Suprapubic skin (tissue), 4 donors: ENCODE measurements at regions not wholly inside any gene's neighbourhood (a gene's known extent, or its start where the extent isn't known, plus 50 kb on each side); places are given as distances from the start of the nearest gene placed in this dataset.

Experiments used
- DNase-seq, 2 donors: peaks; one replicate each; pipeline ENCODE4 v3.0.0-alpha.2; 2019; ENCODE audit warnings: low spot score in 2 of 2
- H3K27ac ChIP-seq: fragments of 200-600 bp; sonication (generic); one replicate; pipeline ENCODE4 v1.5.1; 2019
- H3K27me3 ChIP-seq: fragments of 200-600 bp; sonication (generic); one replicate; pipeline ENCODE4 v1.5.1; 2019
- H3K36me3 ChIP-seq: fragments of 200-600 bp; sonication (generic); one replicate; pipeline ENCODE4 v1.5.1; 2019
- H3K4me1 ChIP-seq: fragments of 200-600 bp; sonication (generic); one replicate; pipeline ENCODE4 v1.5.1; 2019
- H3K4me3 ChIP-seq: fragments of 200-600 bp; sonication (generic); one replicate; pipeline ENCODE4 v1.5.1; 2019; ENCODE audit warnings: mild to moderate bottlenecking
- H3K9me3 ChIP-seq: fragments of 200-600 bp; sonication (generic); one replicate; pipeline ENCODE4 v1.5.1; 2019
- EP300 ChIP-seq: sonication (generic); formaldehyde crosslinking; IDR thresholded peaks from one replicate; pipeline ENCODE4 v1.6.1; 2017; ENCODE audit warnings: antibody characterized with exemption
- POLR2A ChIP-seq, 2 donors: fragments of 450-650 bp; IDR thresholded peaks; one replicate each; pipeline ENCODE4 v1.6.1; 2017; ENCODE audit warnings: antibody characterized with exemption in 2 of 2, mild to moderate bottlenecking in 2 of 2, moderate library complexity in 2 of 2
- POLR2AphosphoS5 ChIP-seq, 3 donors: sonication (generic); formaldehyde crosslinking; IDR thresholded peaks; one replicate each; pipeline ENCODE4 v1.6.1; 2017; ENCODE audit warnings: antibody characterized with exemption in 3 of 3
- WGBS: methylation state at CpG from one replicate; pipeline ENCODE4 v1.1.5; 2018; 5-methylcytosine and 5-hydroxymethylcytosine counted together
- TF ChIP-seq, protein P1 (sequence below), 2 donors: fragments of 200-600 bp in 1 of 2; fragments of 450-650 bp in 1 of 2; sonication (generic) in 1 of 2; IDR thresholded peaks; one replicate each; pipeline ENCODE4 v1.5.1; 2016 to 2019; ENCODE audit warnings: antibody characterized with exemption in 2 of 2, mild to moderate bottlenecking in 1 of 2, moderate library complexity in 1 of 2

DNA sequence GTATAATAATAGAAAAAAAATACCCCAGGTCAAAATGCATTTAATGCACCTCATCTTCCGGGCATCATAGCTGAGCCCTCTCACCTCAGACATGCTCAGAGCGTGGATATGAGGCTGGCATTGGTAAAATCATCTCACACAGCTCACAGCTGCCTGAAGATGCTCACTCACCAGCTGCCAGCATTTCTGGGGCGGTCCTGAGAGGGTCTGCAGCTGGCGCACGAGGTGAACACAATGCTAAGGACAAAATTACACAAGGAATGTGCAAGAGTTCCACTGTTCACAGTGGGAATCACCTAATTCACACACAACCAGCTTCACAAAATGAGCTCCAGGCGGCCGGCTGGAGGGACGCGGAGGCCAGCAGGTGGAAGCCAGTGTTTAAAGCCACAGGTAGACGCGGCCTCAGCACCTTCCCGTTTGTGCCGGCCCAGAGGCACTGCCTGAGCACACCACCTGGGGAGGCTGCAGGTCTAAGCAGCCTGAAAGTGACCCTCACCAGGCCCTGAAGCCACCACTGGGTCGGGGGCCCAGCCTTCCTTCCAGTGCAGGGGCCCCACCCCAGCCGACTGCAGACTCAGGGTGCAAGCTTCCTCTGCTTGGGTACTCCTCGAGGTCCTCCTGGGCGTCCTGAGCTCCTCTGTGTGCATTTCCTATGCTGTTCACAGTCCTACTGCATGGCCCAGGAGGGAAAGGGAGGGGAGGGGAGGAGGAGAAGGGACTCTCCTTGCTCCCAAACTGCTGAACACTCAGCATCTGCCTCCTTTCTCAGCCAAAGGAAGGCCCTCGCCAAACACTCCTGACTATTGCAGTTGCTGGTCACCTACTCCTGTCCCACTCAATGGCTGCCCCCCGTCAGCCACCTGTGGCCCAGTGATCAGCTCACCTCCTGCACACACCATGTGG lies 61.2 kb upstream of the FAM20C start:
- DNase-seq = no peak

DNA sequence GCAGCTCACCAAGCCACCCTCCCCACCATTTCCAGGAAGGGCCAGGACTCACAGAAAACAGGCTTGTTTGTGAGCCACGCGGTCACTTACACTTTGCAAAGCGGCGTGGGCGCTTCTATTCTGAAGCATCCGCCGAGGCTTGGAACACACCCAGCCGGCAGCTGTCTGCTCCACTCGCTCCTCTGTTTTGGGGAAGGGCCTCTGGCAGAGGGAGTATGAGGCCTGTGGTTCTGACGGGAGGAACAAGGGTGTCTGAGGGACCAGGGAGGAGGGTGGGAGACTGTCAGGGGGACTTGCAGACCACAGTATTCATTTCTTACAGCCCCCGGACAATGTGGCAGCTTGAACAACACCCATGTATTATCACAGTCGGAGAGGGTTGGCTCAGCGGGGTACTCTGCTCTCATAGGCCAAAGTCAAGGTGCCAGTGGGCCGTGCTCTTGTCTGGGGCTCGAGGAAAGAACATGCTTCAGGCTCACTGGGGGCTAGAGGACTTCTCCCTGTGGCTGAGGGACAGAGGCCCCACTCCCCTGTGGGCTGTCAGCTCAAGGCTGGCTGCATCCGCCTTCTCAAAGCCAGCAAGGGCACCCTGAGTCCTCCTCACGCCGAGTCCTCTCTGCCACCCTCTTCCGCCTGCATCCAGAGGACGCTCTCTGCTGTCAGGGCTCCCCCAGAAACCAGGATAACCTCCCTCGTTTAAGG lies 60.4 kb upstream of the FAM20C start:
- Histone ChIP-seq H3K4me1 (peaks cover 23% of the 10 kb centered on the region), H3K4me3 (no peak overlapping the region), H3K9me3 (no peaks in the 10 kb centered on the region), H3K27ac (no peak overlapping the region), H3K27me3 (no peaks in the 10 kb centered on the region), H3K36me3 (no peaks in the 10 kb centered on the region)
- WGBS = 63% methylated on average over 15 of the region's 21 CpGs
- no peak for TF ChIP-seq POLR2AphosphoS5 (IDR thresholded peaks at IDR 0.05)
- TF ChIP-seq, protein P1, sequence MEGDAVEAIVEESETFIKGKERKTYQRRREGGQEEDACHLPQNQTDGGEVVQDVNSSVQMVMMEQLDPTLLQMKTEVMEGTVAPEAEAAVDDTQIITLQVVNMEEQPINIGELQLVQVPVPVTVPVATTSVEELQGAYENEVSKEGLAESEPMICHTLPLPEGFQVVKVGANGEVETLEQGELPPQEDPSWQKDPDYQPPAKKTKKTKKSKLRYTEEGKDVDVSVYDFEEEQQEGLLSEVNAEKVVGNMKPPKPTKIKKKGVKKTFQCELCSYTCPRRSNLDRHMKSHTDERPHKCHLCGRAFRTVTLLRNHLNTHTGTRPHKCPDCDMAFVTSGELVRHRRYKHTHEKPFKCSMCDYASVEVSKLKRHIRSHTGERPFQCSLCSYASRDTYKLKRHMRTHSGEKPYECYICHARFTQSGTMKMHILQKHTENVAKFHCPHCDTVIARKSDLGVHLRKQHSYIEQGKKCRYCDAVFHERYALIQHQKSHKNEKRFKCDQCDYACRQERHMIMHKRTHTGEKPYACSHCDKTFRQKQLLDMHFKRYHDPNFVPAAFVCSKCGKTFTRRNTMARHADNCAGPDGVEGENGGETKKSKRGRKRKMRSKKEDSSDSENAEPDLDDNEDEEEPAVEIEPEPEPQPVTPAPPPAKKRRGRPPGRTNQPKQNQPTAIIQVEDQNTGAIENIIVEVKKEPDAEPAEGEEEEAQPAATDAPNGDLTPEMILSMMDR (IDR thresholded peaks at IDR 0.05) = no peak
- no peak for TF ChIP-seq POLR2A (IDR thresholded peaks at IDR 0.05)
- TF ChIP-seq EP300 = no peak
- no peak for DNase-seq

More for the DNA sequence above, 61.2 kb upstream of the FAM20C start:
- TF ChIP-seq POLR2A (IDR thresholded peaks at IDR 0.05) (no peak), POLR2AphosphoS5 (IDR thresholded peaks at IDR 0.05) (no peak), EP300 (no peak)
- TF ChIP-seq, protein P1 (IDR thresholded peaks at IDR 0.05) = no peak
- WGBS = 86% methylated on average over 14 of the region's 19 CpGs
- no peaks in the 10 kb centered on the region for H3K27me3 ChIP-seq
- H3K36me3 ChIP-seq = no peaks in the 10 kb centered on the region
- no peak overlapping the region for H3K4me3 ChIP-seq
- H3K4me1 ChIP-seq = peaks cover 23% of the 10 kb centered on the region
- no peaks in the 10 kb centered on the region for H3K9me3 ChIP-seq
- no peak overlapping the region for H3K27ac ChIP-seq

DNA sequence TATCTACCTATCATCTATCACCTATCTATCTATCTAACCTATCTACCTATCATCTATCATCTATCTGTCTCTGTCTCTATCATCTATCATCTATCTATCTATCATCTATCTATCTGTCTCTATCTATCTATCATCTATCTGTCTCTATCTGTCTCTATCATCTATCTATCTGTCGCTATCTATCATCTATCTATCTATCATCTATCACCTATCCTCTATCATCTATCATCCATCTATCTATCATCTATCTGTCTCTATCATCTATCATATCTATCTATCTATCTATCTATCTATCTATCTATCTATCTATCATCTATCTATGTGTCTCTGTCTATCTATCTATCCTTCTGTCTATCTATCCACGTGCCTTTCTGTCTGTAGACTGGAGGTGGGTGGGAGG lies 59.5 kb upstream of the FAM20C start:
- Histone ChIP-seq H3K27me3 (no peaks in the 10 kb centered on the region), H3K4me1 (peaks cover 23% of the 10 kb centered on the region), H3K27ac (no peak overlapping the region), H3K4me3 (no peak overlapping the region), H3K9me3 (no peaks in the 10 kb centered on the region), H3K36me3 (no peaks in the 10 kb centered on the region)
- 83% methylated on average over 2 of the region's 2 CpGs for WGBS
- no peak for DNase-seq
- TF ChIP-seq EP300 = no peak
- TF ChIP-seq, protein P1 (IDR thresholded peaks at IDR 0.05) = no peak
- no peak for TF ChIP-seq POLR2A (IDR thresholded peaks at IDR 0.05)
- no peak for TF ChIP-seq POLR2AphosphoS5 (IDR thresholded peaks at IDR 0.05)

DNA sequence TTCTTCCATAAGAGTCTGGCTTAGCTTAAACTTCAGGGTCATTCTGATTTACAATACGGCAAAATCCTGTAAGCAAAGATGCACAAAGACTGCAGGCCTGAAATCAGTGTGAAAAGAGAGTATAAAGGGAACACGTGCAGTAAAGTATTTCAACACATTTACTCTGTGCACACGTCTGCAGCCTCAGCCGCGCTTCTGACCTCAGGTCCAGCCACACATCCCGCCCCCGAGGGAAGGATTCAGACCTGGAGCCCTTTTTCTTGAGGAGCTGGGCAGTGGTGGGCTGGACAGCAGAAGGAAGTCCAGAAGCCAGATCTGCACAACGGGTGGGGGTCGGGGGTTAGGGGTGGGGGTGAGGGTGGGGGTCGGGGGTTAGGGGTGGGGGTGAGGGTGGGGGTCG lies 58.9 kb upstream of the FAM20C start:
- no peak for TF ChIP-seq POLR2AphosphoS5 (IDR thresholded peaks at IDR 0.05)
- TF ChIP-seq, protein P1 (IDR thresholded peaks at IDR 0.05) = no peak
- no peak for TF ChIP-seq EP300
- no peak for TF ChIP-seq POLR2A (IDR thresholded peaks at IDR 0.05)
- DNase-seq = no peak
- Histone ChIP-seq H3K9me3 (no peaks in the 10 kb centered on the region), H3K4me3 (no peak overlapping the region), H3K27ac (no peak overlapping the region), H3K4me1 (peaks cover 23% of the 10 kb centered on the region), H3K27me3 (no peaks in the 10 kb centered on the region), H3K36me3 (no peaks in the 10 kb centered on the region)
- 64% methylated on average over 11 of the region's 11 CpGs for WGBS

DNA sequence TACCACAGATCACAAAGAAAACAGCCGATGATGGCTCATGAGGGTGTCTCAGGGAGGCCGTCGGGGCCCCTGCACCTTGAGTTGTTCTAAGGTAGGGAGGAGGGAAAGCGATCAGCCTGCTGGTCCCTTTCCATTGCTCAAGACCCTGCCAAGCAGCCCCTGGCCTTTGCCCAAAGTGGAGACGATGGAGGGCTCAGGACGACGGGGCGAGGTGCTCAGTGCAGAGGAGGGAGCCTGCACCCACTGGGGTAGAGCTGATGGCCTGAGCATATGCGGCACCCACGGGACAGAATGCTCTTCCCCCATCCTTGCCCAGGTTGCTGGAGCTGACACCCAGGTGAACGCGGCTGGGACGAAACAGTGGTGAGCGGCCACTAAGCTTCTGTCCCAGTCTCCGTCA lies 58.3 kb upstream of the FAM20C start:
- 89% methylated on average over 15 of the region's 15 CpGs for WGBS
- no peaks in the 10 kb centered on the region for H3K36me3 ChIP-seq
- no peak overlapping the region for H3K27ac ChIP-seq
- H3K9me3 ChIP-seq = no peaks in the 10 kb centered on the region
- H3K4me3 ChIP-seq = no peak overlapping the region
- DNase-seq = no peak
- peaks cover 2% of the 10 kb centered on the region for H3K27me3 ChIP-seq
- peaks cover 23% of the 10 kb centered on the region for H3K4me1 ChIP-seq
- TF ChIP-seq, protein P1 (IDR thresholded peaks at IDR 0.05) = no peak
- TF ChIP-seq POLR2AphosphoS5 (IDR thresholded peaks at IDR 0.05) = no peak
- no peak for TF ChIP-seq POLR2A (IDR thresholded peaks at IDR 0.05)
- no peak for TF ChIP-seq EP300
